ENCODE measurements at regions not wholly inside any gene's neighbourhood (a gene's known extent, or its start where the extent isn't known, plus 50 kb on each side); places are given as distances from the start of the nearest gene placed in this dataset.

- no peak for TF ChIP-seq CTCF (IDR thresholded peaks at IDR 0.05)
- TF ChIP-seq POLR2A (IDR thresholded peaks at IDR 0.05): no peak
Observed at GRCh38 chr13:44814161-44814560, 175.1 kb downstream of the NUFIP1 start.
